ENCODE measurements at regions not wholly inside any gene's neighbourhood (a gene's known extent, or its start where the extent isn't known, plus 50 kb on each side); places are given as distances from the start of the nearest gene placed in this dataset.

DNA sequence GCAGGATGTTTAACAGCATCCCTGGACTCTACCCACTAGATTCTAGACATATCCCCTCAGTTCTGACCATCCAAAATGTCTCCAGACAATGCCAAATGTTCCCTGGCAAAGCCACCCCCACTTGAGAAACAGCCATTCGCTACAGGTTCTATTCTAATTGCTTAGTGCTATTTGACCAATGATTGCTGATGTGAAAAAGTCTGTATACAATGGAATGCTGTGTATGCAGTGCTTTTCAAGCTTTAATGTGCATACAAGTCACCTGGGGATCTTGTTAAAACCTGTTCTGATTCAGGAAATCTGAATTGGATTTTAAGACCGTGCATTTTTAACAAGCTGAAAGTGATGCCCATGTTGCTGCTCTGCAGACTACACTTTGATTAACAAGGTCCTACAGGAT is 331.8 kb upstream of the KLF12 start:
- H4K91ac ChIP-seq (replicated peaks; ENCODE audit: insufficient read length, low read length): no peak overlapping the region
- no peak overlapping the region for H3K27ac ChIP-seq (ENCODE audit: low read depth, low read length)
- H3K23me2 ChIP-seq (ENCODE audit: low read depth, low read length): no peaks in the 10 kb centered on the region
- 0 out of 8 replicates have a peak, but pooled peaks cover 0 to 2% (median 0%) of the 10 kb centered on the region in 4 experiments for H3K36me3 ChIP-seq (ENCODE audit: control insufficient read depth in 2 of 4, insufficient read depth in 4 of 4, low read length in 3 of 4)
- H3K4me3 ChIP-seq (ENCODE audit: extremely low read depth in 1 of 4, insufficient read depth in 2 of 4, low read depth in 3 of 4, low read length in 4 of 4): no peak overlapping the region
- no peak overlapping the region for H3K4ac ChIP-seq (replicated peaks; ENCODE audit: insufficient read length, low read depth, low read length)
- H3K79me1 ChIP-seq (ENCODE audit: low read depth, low read length): no peaks in the 10 kb centered on the region
- H3K79me2 ChIP-seq (ENCODE audit: control insufficient read depth in 1 of 2, insufficient read depth in 2 of 2, low read length in 2 of 2): no peaks in the 10 kb centered on the region
- ChIA-PET POLR2A (ENCODE audit: partially characterized antibody) (no interaction called here), CTCF (ENCODE audit: partially characterized antibody) (interaction anchor here (0.6 to 1.2 kb wide), 4 partner anchors 292 to 1830 kb away, joined by 3 to 5 read pairs (median 3); no protein-coding TSS in a partner anchor)
- H2BK20ac ChIP-seq (ENCODE audit: low read length): no peak overlapping the region
- TF ChIP-seq POU5F1 (IDR thresholded peaks at IDR 0.05; ENCODE audit: low read depth, low read length): no peak
- TF ChIP-seq RBBP5 (IDR thresholded peaks at IDR 0.05; ENCODE audit: borderline replicate concordance, low read depth, low read length): no peak
- TF ChIP-seq CBX8 (IDR thresholded peaks at IDR 0.05; ENCODE audit: borderline replicate concordance, low read depth, low read length): no peak
- TF ChIP-seq YY1 (IDR thresholded peaks at IDR 0.05; ENCODE audit: low read depth, low read length): no peak
- TF ChIP-seq SP1 (IDR thresholded peaks at IDR 0.05; ENCODE audit: low read depth, low read length): no peak
- no peak for TF ChIP-seq SP4 (IDR thresholded peaks at IDR 0.05; ENCODE audit: low read length)
- no peak for TF ChIP-seq RNF2 (IDR thresholded peaks at IDR 0.05; ENCODE audit: borderline replicate concordance, low read depth, low read length, missing control alignments, poor library complexity, severe bottlenecking)
- no peak for TF ChIP-seq BRCA1 (IDR thresholded peaks at IDR 0.05; ENCODE audit: low read depth, low read length)
- no peak for TF ChIP-seq CHD2 (IDR thresholded peaks at IDR 0.05; ENCODE audit: low read length)
- TF ChIP-seq, protein P1, sequence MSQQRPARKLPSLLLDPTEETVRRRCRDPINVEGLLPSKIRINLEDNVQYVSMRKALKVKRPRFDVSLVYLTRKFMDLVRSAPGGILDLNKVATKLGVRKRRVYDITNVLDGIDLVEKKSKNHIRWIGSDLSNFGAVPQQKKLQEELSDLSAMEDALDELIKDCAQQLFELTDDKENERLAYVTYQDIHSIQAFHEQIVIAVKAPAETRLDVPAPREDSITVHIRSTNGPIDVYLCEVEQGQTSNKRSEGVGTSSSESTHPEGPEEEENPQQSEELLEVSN (IDR thresholded peaks at IDR 0.05): no peak
- TF ChIP-seq ASH2L (IDR thresholded peaks at IDR 0.05; ENCODE audit: low read length): no peak
- no peak for TF ChIP-seq KDM5A (IDR thresholded peaks at IDR 0.05; ENCODE audit: low read length)
- no peak for TF ChIP-seq POLR2AphosphoS5 (IDR thresholded peaks at IDR 0.05; ENCODE audit: low read depth, low read length)
- TF ChIP-seq BCL11A (IDR thresholded peaks at IDR 0.05; ENCODE audit: low read depth in 2 of 2, low read length in 2 of 2): no peak
- no peak for TF ChIP-seq CREB1 (IDR thresholded peaks at IDR 0.05)
- DNase-seq (ENCODE audit: low read depth in 1 of 2, low spot score in 2 of 2): no peak
- H4K20me1 ChIP-seq (replicated peaks in 1 of 2; ENCODE audit: control insufficient read depth in 1 of 2, insufficient read depth in 2 of 2, low read length in 2 of 2): no peaks in the 10 kb centered on the region
- no peaks in the 10 kb centered on the region for H3K9me3 ChIP-seq (ENCODE audit: insufficient read depth in 2 of 2, low read depth in 1 of 2, low read length in 1 of 2)
- no peak overlapping the region for H2BK5ac ChIP-seq (ENCODE audit: low read depth, low read length)
- H2BK15ac ChIP-seq (ENCODE audit: low read length): no peak overlapping the region
- peaks cover 0 to 11% (median 4%) of the 10 kb centered on the region in 4 experiments; a peak in 3 of 7 replicates for H3K4me1 ChIP-seq (replicated peaks in 1 of 4; ENCODE audit: control insufficient read depth in 3 of 4, insufficient read depth in 4 of 4, low read length in 3 of 4)
- H3K4me2 ChIP-seq (ENCODE audit: insufficient read depth in 1 of 2, low read depth in 2 of 2, low read length in 2 of 2): no peak overlapping the region
- no peak overlapping the region for H2AFZ ChIP-seq (ENCODE audit: low read length)
- FAIRE-seq: no peak
- no peak overlapping the region for H3K9ac ChIP-seq (replicated peaks in 1 of 4; ENCODE audit: extremely low read depth in 1 of 4, low read depth in 3 of 4, low read length in 3 of 4)
- H4K5ac ChIP-seq (ENCODE audit: insufficient read length, low read depth, low read length): no peak overlapping the region
- H2BK120ac ChIP-seq (replicated peaks; ENCODE audit: low read depth, low read length): no peak overlapping the region
- H3K27me3 ChIP-seq (replicated peaks in 1 of 4; ENCODE audit: control insufficient read depth in 3 of 4, extremely low read depth in 1 of 4, insufficient read depth in 3 of 4, low read length in 3 of 4): no peaks in the 10 kb centered on the region
- WGBS, 2 experiments (ENCODE audit: extremely low coverage in 1 of 2, insufficient coverage in 1 of 2, insufficient read length in 1 of 2, insufficient replicate concordance in 2 of 2, low coverage in 1 of 2, low lambda C conversion rate in 2 of 2, missing lambda C conversion rate in 1 of 2): 92% methylated on average over 2 of the region's 2 CpGs; no CpG with 5 or more reads in 1 of the 2 experiments
- no peak overlapping the region for H3K23ac ChIP-seq (ENCODE audit: insufficient read length)
- no peak overlapping the region for H2BK12ac ChIP-seq (ENCODE audit: low read depth, low read length)
- no peak overlapping the region for H3K14ac ChIP-seq (ENCODE audit: insufficient read length)
- no peak overlapping the region for H3K18ac ChIP-seq (ENCODE audit: extremely low read depth, low read length)
- no peak overlapping the region for H4K8ac ChIP-seq (ENCODE audit: extremely low read depth, insufficient read depth, low read length)
- no peak overlapping the region for H3K56ac ChIP-seq (replicated peaks; ENCODE audit: insufficient read length, low read depth, low read length)
- no peak overlapping the region for H2AK5ac ChIP-seq (ENCODE audit: low read depth, low read length)
